Stimulated activated CD8-positive, alpha-beta memory T cell treated with anti-CD3 and anti-CD28 coated beads, Interleukin-4, amount 100 ng/mL, for 24 hours (primary cell): ENCODE measurements at regions not wholly inside any gene's neighbourhood (a gene's known extent, or its start where the extent isn't known, plus 50 kb on each side); places are given as distances from the start of the nearest gene placed in this dataset.
"Not testable (repeated sequence)": the region's sequence is repeated elsewhere in the genome, so short reads cannot be mapped to it uniquely, and the experiment has no call there.

Source experiments
- DNase-seq: peaks from one replicate; pipeline ENCODE4 v3.0.0-alpha.2; 2020; ENCODE audit warnings: low read depth

- DNase-seq: no peak
These were observed 543.7 kb upstream of the RAG2 start for GRCh38 chr11:37141707-37142106.

DNA sequence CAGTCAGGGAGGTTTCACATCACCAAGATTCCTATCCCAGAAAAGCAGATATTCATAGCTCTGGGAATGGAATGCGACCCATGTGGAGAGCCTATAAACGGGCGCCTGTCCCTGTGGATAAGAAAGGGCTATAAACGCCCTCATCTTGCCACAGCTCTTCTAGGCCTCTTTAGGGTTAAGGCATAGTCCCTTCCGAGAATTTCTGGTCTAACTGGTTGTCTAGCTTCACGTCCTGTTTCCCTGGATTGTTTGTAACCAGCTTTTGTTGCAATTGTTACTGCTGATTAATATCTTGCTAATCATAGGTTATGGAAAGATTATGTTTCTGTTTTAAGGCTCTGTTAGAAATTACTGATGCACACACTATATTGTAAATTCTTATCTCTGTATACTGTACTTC lies 537.6 kb upstream of the RAG2 start:
- DNase-seq: not testable (repeated sequence)

GRCh38 chr11:37134637-37135036 lies 536.6 kb upstream of the RAG2 start:
- DNase-seq: no peak

DNA sequence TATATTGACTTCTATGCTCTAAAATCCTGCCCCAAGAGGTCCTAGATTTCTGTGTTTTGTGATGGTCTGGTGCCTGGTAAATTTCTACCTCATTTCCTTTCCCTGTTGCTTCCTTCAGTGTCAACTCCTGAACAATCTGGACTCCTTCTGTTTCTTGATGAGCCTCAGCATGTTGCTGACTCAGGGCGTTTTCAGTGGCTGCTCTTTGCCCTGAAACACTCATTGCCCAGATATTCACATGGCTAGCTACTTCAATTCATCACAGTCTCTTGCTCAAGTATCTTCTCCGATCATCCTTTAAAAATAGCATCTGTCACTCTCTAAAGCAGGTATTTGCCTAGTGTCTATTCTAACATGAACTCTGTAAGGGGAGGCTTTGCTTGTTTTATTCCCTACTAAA lies 526.3 kb upstream of the RAG2 start:
- no peak for DNase-seq

- DNase-seq: no peak
These were observed 517.9 kb upstream of the RAG2 start for GRCh38 chr11:37115963-37116362.

GRCh38 chr11:37110385-37110784 lies 512.3 kb upstream of the RAG2 start:
- DNase-seq: no peak

DNA sequence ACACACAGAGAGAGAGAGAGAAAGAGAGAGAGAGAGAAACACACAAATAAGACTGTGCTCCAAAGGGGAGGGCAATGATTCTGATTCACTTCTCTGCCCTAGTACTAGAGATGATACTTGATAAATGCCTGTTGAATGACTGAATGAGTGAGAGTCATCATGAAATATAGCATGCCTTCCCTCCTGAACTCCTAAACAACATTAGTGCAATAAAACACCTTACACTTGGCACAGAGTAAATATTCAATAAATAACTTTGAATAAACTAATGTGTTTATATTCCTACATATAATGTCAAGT lies 511.2 kb upstream of the RAG2 start:
- no peak for DNase-seq

DNA sequence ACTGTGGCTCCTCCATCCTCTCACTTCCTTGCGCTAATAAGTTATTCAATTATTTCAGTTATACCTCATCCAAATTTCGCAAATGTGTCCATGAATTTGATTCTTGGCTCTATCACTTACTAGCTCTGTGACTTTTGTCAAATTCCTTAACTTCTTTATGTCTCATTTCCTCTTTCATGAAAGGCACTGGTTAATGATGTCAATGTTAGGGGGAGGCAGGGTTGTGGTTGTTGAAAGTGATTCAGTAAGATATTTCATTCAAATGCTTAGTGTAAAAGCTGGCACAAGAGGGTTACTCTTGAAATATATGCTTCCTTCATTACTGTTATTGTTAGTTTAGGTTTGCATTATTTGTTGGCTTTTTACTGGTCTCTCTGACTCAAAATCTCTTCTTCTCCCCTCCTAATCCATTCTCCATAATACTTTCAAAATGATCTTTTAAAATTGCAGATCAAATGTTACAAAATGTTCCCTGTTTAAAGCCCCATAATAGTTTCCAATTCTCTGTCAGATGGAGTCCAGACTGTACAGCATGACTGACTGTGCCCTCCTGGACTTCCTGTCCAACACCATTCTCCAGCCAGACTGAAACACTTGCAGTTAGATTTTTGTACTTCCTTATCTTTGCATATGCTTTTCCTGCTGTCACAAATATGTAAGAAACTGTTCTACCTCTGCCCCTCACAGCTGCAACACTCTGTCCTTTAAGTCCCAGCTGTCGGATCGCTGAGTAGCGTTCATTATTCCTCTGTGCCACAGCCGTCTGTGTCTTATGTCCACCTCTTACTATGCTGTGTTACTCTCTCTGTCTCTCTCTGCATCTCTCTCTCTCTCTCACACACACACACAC lies 510.6 kb upstream of the RAG2 start:
- DNase-seq: no peak

- DNase-seq: no peak
These were observed 509.8 kb upstream of the RAG2 start for GRCh38 chr11:37107831-37108230.

DNA sequence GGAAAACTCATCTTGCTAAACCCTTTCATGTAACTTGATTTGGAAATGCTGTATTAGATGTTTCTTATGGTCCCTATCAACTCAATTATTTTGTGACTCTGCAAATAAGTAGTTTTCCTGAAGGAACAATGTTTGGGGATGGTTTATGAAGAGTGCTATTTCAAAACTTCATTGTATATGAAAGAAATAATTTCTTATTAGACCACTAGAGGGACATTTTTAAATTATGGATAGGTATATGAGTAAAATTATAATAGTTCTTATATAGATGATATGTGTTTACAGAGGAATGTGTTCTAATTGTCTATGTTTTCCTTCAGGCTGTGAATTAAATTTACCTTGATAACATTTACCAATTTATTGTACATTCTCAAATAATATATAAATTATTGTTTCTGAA lies 509.4 kb upstream of the RAG2 start:
- DNase-seq: no peak

GRCh38 chr11:37105427-37105826 lies 507.4 kb upstream of the RAG2 start:
- DNase-seq: no peak

DNA sequence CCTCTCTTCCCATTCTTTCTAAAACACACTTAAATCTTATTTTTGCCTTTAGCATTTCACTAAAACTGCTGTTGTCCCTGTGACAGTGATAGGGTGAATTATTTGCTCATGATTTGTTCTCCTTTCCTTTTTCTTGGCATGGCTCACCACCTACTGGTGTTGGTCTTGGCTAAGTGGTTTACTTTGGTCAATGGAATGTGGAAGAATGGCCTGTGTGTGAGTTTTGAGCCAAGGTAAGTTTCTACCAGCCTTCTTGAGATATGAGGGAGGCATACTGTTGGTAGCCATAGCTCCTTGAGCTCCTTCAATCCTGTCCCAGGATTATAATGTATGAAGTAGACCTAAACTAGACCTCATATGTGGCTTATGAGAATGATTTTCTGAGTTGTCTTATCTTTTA lies 506.3 kb upstream of the RAG2 start:
- DNase-seq: no peak

DNA sequence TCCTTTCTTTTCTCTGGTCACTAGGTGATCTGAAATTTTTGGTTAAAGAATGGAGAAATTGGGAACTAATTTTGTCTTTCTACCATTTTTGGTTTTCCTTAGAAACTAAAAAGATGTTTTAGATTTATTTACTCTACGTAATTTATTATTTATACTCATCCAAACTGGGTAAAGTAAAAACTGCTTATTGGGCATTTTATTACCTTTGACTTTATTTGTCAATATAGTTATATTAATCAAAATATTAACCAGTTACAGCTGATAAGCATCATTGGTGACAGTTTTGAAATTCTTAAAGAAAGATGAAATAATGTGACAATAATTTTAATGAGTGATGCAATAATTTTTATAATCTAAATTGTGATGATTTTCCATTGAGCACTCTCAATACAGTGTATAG lies 502.0 kb upstream of the RAG2 start:
- no peak for DNase-seq

DNA sequence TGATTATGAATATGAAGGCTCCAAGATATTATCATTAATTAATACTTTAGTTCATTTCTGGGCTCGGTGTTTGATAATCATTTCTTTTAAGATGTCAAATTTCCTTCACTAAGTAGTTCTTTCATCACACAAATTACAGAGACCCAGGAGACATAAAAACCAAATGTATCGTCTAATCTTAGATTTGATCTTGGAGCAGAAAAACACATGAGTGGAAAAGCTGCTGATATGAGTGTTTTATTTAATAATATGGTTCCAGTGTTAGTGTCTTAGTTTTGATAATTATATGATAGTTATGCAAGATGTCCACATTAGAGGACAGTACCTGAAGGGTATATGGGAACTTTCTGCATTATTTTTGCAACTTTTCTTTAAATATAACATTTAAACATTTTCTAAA lies 494.5 kb upstream of the RAG2 start:
- DNase-seq: no peak

GRCh38 chr11:37089439-37089838 lies 491.4 kb upstream of the RAG2 start:
- DNase-seq: no peak

- no peak for DNase-seq
These were observed 490.5 kb upstream of the RAG2 start for GRCh38 chr11:37088573-37088910.

DNA sequence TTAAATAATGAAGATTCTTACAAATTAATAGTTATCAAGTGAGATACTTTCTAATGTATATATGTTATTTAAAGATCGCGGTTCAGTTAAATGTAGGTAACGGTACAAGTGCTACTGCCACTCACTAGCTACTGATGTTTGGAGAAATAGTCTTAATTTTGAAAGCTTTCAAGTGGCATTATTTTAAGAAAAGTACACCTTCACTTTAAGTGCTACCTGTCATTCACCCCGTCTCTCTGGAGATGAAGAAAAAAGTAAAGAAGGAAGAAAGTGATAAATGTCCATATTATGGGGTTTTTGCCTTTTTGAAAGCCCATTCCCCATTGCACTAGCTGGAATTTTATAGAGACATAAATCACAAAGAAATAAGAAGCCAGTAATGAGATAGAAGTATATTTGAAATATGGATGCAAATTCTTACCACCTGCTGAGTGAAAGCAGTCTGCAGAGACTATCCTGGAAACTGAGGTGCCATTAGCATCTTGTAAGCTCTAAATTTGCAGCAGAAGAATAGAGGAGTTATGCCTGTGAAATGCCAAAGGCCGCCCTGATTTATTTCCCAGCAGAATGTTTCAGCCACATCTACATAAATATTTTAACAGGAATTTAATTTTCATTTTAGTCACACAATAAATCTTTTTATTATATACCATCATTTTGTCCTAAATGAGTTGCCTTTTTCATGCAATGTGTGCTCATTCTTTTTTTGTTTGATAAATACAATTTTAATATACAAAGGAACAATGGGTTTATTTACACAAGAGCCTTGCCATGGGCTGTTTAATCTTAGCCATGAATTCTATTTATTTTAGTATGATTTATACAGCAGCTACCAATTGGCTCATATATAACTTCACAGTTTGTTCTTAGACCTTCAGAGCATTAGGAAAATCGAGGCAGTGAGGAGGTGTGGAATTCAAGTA lies 489.9 kb upstream of the RAG2 start:
- DNase-seq: no peak

- no peak for DNase-seq
These were observed 480.5 kb upstream of the RAG2 start for GRCh38 chr11:37078521-37078920.

GRCh38 chr11:37076866-37077265 lies 478.8 kb upstream of the RAG2 start:
- DNase-seq: no peak

GRCh38 chr11:37072538-37073055 lies 474.6 kb upstream of the RAG2 start:
- DNase-seq: no peak

- DNase-seq: no peak
These were observed 452.3 kb upstream of the RAG2 start for GRCh38 chr11:37050311-37050710.

- no peak for DNase-seq
These were observed 442.9 kb upstream of the RAG2 start for GRCh38 chr11:37040921-37041320.

GRCh38 chr11:37038911-37039310 lies 440.9 kb upstream of the RAG2 start:
- no peak for DNase-seq
